PC-3 (cell line): ENCODE measurements at regions not wholly inside any gene's neighbourhood (a gene's known extent, or its start where the extent isn't known, plus 50 kb on each side); places are given as distances from the start of the nearest gene placed in this dataset.

Experiments used
- EZH2 ChIP-seq: fragments of 300-600 bp; sonication (generic); IDR thresholded peaks from one replicate; pipeline ENCODE4 v1.6.1; 2017; ENCODE audit warnings: antibody characterized with exemption, mild to moderate bottlenecking, low read length; ENCODE audit not compliant: unreplicated experiment
- EZH2phosphoT487 ChIP-seq: fragments of 300-600 bp; sonication (generic); IDR thresholded peaks from 2 replicates; pipeline ENCODE4 v1.6.1; 2018; ENCODE audit warnings: mild to moderate bottlenecking, antibody characterized with exemption, low read length, borderline replicate concordance
- TF ChIP-seq, protein P1 (sequence below): fragments of 300-600 bp; sonication (generic); conservative IDR thresholded peaks from 2 replicates; pipeline ENCODE4 v1.5.1; 2017; ENCODE audit warnings: antibody characterized with exemption, low read depth, mild to moderate bottlenecking, low read length

DNA sequence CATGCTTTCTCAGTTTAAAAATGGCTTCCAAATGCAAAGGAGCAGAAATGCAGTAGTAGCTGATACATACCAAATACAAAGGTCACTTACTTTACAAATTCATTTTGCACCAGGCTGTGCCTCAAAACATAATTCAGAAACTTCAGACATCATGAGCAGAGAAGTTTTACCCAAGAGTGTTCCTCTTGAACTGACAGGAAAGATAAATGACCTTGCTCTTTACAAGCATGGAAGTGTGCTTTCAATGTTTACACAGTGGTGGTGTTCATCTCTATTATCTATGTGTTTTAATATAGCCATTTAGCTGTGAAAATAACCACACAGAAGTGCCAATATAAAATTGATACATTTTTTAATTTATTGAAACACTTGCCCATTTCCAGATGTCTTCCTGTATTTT is 383.4 kb downstream of the ANKRD50 start:
- TF ChIP-seq, protein P1, sequence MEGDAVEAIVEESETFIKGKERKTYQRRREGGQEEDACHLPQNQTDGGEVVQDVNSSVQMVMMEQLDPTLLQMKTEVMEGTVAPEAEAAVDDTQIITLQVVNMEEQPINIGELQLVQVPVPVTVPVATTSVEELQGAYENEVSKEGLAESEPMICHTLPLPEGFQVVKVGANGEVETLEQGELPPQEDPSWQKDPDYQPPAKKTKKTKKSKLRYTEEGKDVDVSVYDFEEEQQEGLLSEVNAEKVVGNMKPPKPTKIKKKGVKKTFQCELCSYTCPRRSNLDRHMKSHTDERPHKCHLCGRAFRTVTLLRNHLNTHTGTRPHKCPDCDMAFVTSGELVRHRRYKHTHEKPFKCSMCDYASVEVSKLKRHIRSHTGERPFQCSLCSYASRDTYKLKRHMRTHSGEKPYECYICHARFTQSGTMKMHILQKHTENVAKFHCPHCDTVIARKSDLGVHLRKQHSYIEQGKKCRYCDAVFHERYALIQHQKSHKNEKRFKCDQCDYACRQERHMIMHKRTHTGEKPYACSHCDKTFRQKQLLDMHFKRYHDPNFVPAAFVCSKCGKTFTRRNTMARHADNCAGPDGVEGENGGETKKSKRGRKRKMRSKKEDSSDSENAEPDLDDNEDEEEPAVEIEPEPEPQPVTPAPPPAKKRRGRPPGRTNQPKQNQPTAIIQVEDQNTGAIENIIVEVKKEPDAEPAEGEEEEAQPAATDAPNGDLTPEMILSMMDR = no peak
- TF ChIP-seq EZH2 (no peak), EZH2phosphoT487 (no peak)
